LNCAP (cell line): ENCODE measurements at regions not wholly inside any gene's neighbourhood (a gene's known extent, or its start where the extent isn't known, plus 50 kb on each side); places are given as distances from the start of the nearest gene placed in this dataset.

Experiments used
- CTCF ChIP-seq: fragments of 450-650 bp; IDR thresholded peaks from 2 replicates; pipeline ENCODE4 v1.5.1; 2017; ENCODE audit warnings: mild to moderate bottlenecking

- TF ChIP-seq CTCF = no peak
Measured at GRCh38 chr19:31513841-31514240, 164.6 kb upstream of the TSHZ3 start.

GRCh38 chr19:31515931-31516330 lies 166.7 kb upstream of the TSHZ3 start:
- TF ChIP-seq CTCF = no peak

GRCh38 chr19:31516756-31517155 lies 167.5 kb upstream of the TSHZ3 start:
- no peak for TF ChIP-seq CTCF

- no peak for TF ChIP-seq CTCF
Measured at GRCh38 chr19:31517224-31518180, 168.3 kb upstream of the TSHZ3 start.

- no peak for TF ChIP-seq CTCF
Measured at GRCh38 chr19:31518216-31519020, 169.2 kb upstream of the TSHZ3 start.

GRCh38 chr19:31519256-31519655 lies 170.0 kb upstream of the TSHZ3 start:
- no peak for TF ChIP-seq CTCF

- no peak for TF ChIP-seq CTCF
Measured at GRCh38 chr19:31519908-31520307, 170.7 kb upstream of the TSHZ3 start.
